CD14-positive monocyte (primary cell): ENCODE measurements at regions not wholly inside any gene's neighbourhood (a gene's known extent, or its start where the extent isn't known, plus 50 kb on each side); places are given as distances from the start of the nearest gene placed in this dataset.

ENCODE experiments used
- DNase-seq, 3 donors: peaks; one replicate each; pipeline ENCODE4 v3.0.0-alpha.2; 2011 to 2022
- H2AFZ ChIP-seq: 2 replicates; pipeline ENCODE4 v1.6.0; 2012; ENCODE audit warnings: mild to moderate bottlenecking, low read depth, low read length, inconsistent platforms; ENCODE audit not compliant: insufficient read depth, poor library complexity, severe bottlenecking
- H3K27ac ChIP-seq, 2 donors: 1 replicate in 1 of 2; 2 replicates in 1 of 2; pipeline ENCODE4 v1.5.1; 2012 to 2013; ENCODE audit warnings: low read length in 2 of 2, control low read depth in 1 of 2, inconsistent platforms in 1 of 2, low read depth in 1 of 2, mild to moderate bottlenecking in 1 of 2
- H3K27me3 ChIP-seq, 2 donors: one replicate each; pipeline versions ENCODE4 v1.6.0 to v1.6.1; 2011 to 2013; ENCODE audit warnings: low read length in 2 of 2; ENCODE audit not compliant: control insufficient read depth in 2 of 2, insufficient read depth in 2 of 2
- H3K36me3 ChIP-seq, 2 donors: replicated peaks in 1 of 2; 1 replicate in 1 of 2; 2 replicates in 1 of 2; pipeline versions ENCODE4 v1.5.1 to v1.6.1; 2012 to 2013; ENCODE audit warnings: low read length in 2 of 2, control low read depth in 1 of 2, inconsistent platforms in 1 of 2, mild to moderate bottlenecking in 1 of 2; ENCODE audit not compliant: insufficient read depth in 2 of 2, control insufficient read depth in 1 of 2
- H3K4me1 ChIP-seq, 2 donors: 1 replicate in 1 of 2; 2 replicates in 1 of 2; pipeline versions ENCODE4 v1.5.1 to v1.6.1; 2012 to 2013; ENCODE audit warnings: low read length in 2 of 2, control low read depth in 1 of 2, inconsistent platforms in 1 of 2, mild to moderate bottlenecking in 1 of 2, moderate library complexity in 1 of 2; ENCODE audit not compliant: insufficient read depth in 2 of 2, control insufficient read depth in 1 of 2
- H3K4me2 ChIP-seq: replicated peaks from 2 replicates; pipeline ENCODE3; 2012; ENCODE audit warnings: low read length, moderate library complexity, mild to moderate bottlenecking; ENCODE audit not compliant: poor library complexity, severe bottlenecking; ENCODE audit errors: extremely low read depth
- H3K4me3 ChIP-seq, 3 experiments: fragments of 200-600 bp in 1 of 3; sonication (generic) in 1 of 3; replicated peaks in 1 of 3; 1 replicate in 2 of 3; 2 replicates in 1 of 3; pipeline ENCODE4 v1.5.1; 2011 to 2013; ENCODE audit warnings: low read length in 3 of 3, mild to moderate bottlenecking in 3 of 3, control low read depth in 2 of 3, low read depth in 2 of 3, inconsistent platforms in 1 of 3, moderate library complexity in 1 of 3
- H3K79me2 ChIP-seq: 2 replicates; pipeline ENCODE4 v1.6.0; 2012; ENCODE audit warnings: mild to moderate bottlenecking, control low read depth, inconsistent platforms, low read length, moderate library complexity; ENCODE audit not compliant: insufficient read depth
- H3K9ac ChIP-seq: 2 replicates; pipeline ENCODE4 v1.6.0; 2017; ENCODE audit warnings: low read length, mild to moderate bottlenecking; ENCODE audit not compliant: insufficient read depth, poor library complexity, severe bottlenecking
- H3K9me3 ChIP-seq, 2 donors: replicated peaks in 1 of 2; 1 replicate in 1 of 2; 2 replicates in 1 of 2; pipeline versions ENCODE4 v1.5.1 to v1.6.1; 2012 to 2013; ENCODE audit warnings: low read length in 2 of 2, control low read depth in 1 of 2; ENCODE audit not compliant: control insufficient read depth in 1 of 2, insufficient read depth in 1 of 2
- H4K20me1 ChIP-seq: 2 replicates; pipeline ENCODE4 v1.6.0; 2012; ENCODE audit warnings: mild to moderate bottlenecking, low read length, control low read depth, moderate library complexity; ENCODE audit not compliant: insufficient read depth
- H3K27ac Mint-ChIP-seq, 7 donors: one replicate each; pipeline ENCODE4 v1.8.0; 2020; ENCODE audit warnings: mild to moderate bottlenecking in 7 of 7, mixed read lengths in 7 of 7, moderate library complexity in 6 of 7, inconsistent platforms in 2 of 7
- H3K27me3 Mint-ChIP-seq, 3 donors: one replicate each; pipeline ENCODE4 v1.8.0; 2021 to 2022; ENCODE audit warnings: low read depth in 3 of 3, mild to moderate bottlenecking in 3 of 3, mixed read lengths in 3 of 3, moderate library complexity in 3 of 3, inconsistent platforms in 1 of 3
- H3K36me3 Mint-ChIP-seq, 2 donors: one replicate each; pipeline ENCODE4 v1.8.0; 2020; ENCODE audit warnings: mixed read lengths in 2 of 2, inconsistent platforms in 1 of 2, mild to moderate bottlenecking in 1 of 2
- H3K4me1 Mint-ChIP-seq: one replicate; pipeline ENCODE4 v1.8.0; 2020; ENCODE audit warnings: mild to moderate bottlenecking, mixed read lengths
- H3K4me3 Mint-ChIP-seq, 2 donors: one replicate each; pipeline ENCODE4 v1.8.0; 2020; ENCODE audit warnings: mild to moderate bottlenecking in 2 of 2, mixed read lengths in 2 of 2, moderate library complexity in 1 of 2
- H3K9me3 Mint-ChIP-seq, 7 donors: one replicate each; pipeline ENCODE4 v1.8.0; 2020 to 2022; ENCODE audit warnings: mixed read lengths in 7 of 7, mild to moderate bottlenecking in 6 of 7, moderate library complexity in 6 of 7, inconsistent platforms in 2 of 7
- CTCF ChIP-seq: fragments of 200-600 bp; IDR thresholded peaks from one replicate; pipeline ENCODE4 v1.8.0; 2022; ENCODE audit warnings: antibody characterized with exemption, mild to moderate bottlenecking
- whole genome bisulfite sequencing: methylation state at CpG from one replicate; pipeline ENCODE4 v1.1.5; 2013; ENCODE audit warnings: missing lambda C conversion rate; ENCODE audit not compliant: insufficient coverage; 5-methylcytosine and 5-hydroxymethylcytosine counted together
- intact Hi-C, 2 donors: fragments of 100-400 bp; cut with micrococcal nuclease; formaldehyde crosslinking; loops; one replicate each; pipeline versions ENCODE4 v1.15.0 to v1.15.1; 2023

GRCh38 chr16:52251495-52251894 lies 295.4 kb downstream of the TOX3 start:
- H3K4me3 ChIP-seq = no peak overlapping the region
- no peak for TF ChIP-seq CTCF
- H3K27me3 ChIP-seq = no peaks in the 10 kb centered on the region
- no peak overlapping the region for H3K27ac Mint-ChIP-seq
- no peak overlapping the region for H3K4me3 Mint-ChIP-seq
- no peaks in the 10 kb centered on the region for H3K4me1 Mint-ChIP-seq
- peaks cover 0 to 2% of the 10 kb centered on the region in 2 donors for H3K9me3 ChIP-seq
- H3K4me2 ChIP-seq = no peak overlapping the region
- no CpG with 5 or more reads among the region's 4 CpGs for WGBS
- H3K27me3 Mint-ChIP-seq = no peaks in the 10 kb centered on the region
- DNase-seq = no peak
- H3K27ac ChIP-seq = no peak overlapping the region
- H3K36me3 ChIP-seq = no peaks in the 10 kb centered on the region
- peaks cover 0 to 18% (median 7%) of the 10 kb centered on the region in 7 donors for H3K9me3 Mint-ChIP-seq
- H4K20me1 ChIP-seq = no peaks in the 10 kb centered on the region
- no peaks in the 10 kb centered on the region for H3K4me1 ChIP-seq
- H3K9ac ChIP-seq = no peak overlapping the region
- no peaks in the 10 kb centered on the region for H3K36me3 Mint-ChIP-seq
- no peak overlapping the region for H2AFZ ChIP-seq
- intact Hi-C loops = no loop called here
- no peaks in the 10 kb centered on the region for H3K79me2 ChIP-seq

- Histone ChIP-seq H2AFZ (no peak overlapping the region), H3K4me3 (no peak overlapping the region), H3K9ac (no peak overlapping the region), H3K79me2 (no peaks in the 10 kb centered on the region), H3K4me2 (no peak overlapping the region), H3K36me3 (no peaks in the 10 kb centered on the region), H4K20me1 (no peaks in the 10 kb centered on the region), H3K9me3 (peaks cover 0 to 15% of the 10 kb centered on the region in 2 donors), H3K27ac (no peak overlapping the region), H3K4me1 (no peaks in the 10 kb centered on the region), H3K27me3 (no peaks in the 10 kb centered on the region)
- H3K36me3 Mint-ChIP-seq = no peaks in the 10 kb centered on the region
- no peaks in the 10 kb centered on the region for H3K4me1 Mint-ChIP-seq
- H3K27ac Mint-ChIP-seq = no peak overlapping the region
- 100% methylated on average over 2 of the region's 3 CpGs for WGBS
- intact Hi-C loops = no loop called here
- H3K9me3 Mint-ChIP-seq = peaks cover 11 to 21% (median 17%) of the 10 kb centered on the region in 7 donors
- no peaks in the 10 kb centered on the region for H3K27me3 Mint-ChIP-seq
- DNase-seq = no peak
- no peak for TF ChIP-seq CTCF
- no peak overlapping the region for H3K4me3 Mint-ChIP-seq
Measured at GRCh38 chr16:52247737-52248136, 299.2 kb downstream of the TOX3 start.
